Right renal cortex interstitium (tissue), 3 donors: ENCODE measurements at regions not wholly inside any gene's neighbourhood (a gene's known extent, or its start where the extent isn't known, plus 50 kb on each side); places are given as distances from the start of the nearest gene placed in this dataset.
"Not testable (repeated sequence)": the region's sequence is repeated elsewhere in the genome, so short reads cannot be mapped to it uniquely, and the experiment has no call there.

ENCODE experiments used
- DNase-seq, 3 donors: peaks; one replicate each; pipeline ENCODE4 v3.0.0-alpha.2; 2013; ENCODE audit warnings: low read depth in 3 of 3, low spot score in 2 of 3

GRCh38 chr2:59249441-59250306, 1008.5 kb upstream of the FANCL start:
- DNase-seq = no peak

- no peak for DNase-seq
These were observed 998.0 kb upstream of the FANCL start for GRCh38 chr2:59239146-59239545.

GRCh38 chr2:59237311-59237710, 996.2 kb upstream of the FANCL start:
- no peak for DNase-seq

GRCh38 chr2:59236723-59237122, 995.6 kb upstream of the FANCL start:
- no peak for DNase-seq

GRCh38 chr2:59233920-59234319, 992.8 kb upstream of the FANCL start:
- no peak for DNase-seq

DNA sequence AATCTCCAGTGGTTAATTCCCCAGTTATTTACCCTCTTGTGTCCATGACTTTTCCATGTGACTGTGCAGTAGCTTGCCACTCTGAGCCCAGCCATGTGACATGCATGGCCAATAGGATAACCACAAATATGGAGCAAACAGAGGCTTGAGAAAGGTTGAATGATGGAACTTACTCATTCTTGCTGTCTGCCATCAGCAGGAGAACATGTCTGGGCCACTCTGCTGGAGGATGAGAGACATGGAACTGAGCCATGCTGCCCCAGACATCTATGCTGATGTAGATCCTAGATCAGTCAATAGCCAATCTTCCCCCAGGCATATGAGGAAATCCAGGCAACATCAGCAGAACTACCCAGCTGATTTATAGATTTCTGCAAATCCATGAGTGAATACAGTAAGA, 992.3 kb upstream of the FANCL start:
- no peak for DNase-seq

DNA sequence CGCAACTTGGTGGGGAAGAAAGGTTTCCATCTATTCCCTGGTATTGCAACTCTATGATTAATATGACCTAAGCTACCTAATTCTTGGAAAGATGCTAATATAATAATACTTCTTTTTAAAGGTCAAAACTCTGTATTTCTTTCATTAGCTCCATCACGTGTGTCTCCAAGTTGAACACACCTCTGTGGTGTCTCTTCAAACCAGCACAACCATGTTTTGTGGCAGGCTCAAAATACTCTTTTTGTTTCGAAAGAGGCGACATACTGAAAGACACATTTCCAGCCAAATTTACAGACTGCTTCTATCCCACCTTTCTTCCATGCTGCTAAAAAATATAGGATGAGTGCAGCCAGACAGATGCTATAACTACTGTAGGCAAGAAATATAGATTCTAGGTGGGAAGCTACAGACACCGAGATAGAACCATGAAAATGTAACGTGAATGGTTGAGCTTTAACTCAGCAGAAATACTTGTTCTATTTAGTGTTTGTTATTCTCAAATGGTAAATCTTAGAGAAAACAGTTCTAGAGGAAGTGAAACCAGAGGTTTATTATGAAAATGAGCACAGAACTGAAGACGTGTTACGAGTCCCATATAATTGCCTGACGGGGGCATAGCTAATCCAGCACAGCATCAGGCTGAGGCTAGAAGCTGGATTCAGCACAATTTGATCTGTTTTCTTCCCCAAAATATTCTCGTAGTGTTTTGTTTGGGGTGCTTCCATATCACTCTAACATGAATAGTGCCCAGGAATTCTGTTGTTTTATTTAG, 991.5 kb upstream of the FANCL start:
- DNase-seq = no peak

DNA sequence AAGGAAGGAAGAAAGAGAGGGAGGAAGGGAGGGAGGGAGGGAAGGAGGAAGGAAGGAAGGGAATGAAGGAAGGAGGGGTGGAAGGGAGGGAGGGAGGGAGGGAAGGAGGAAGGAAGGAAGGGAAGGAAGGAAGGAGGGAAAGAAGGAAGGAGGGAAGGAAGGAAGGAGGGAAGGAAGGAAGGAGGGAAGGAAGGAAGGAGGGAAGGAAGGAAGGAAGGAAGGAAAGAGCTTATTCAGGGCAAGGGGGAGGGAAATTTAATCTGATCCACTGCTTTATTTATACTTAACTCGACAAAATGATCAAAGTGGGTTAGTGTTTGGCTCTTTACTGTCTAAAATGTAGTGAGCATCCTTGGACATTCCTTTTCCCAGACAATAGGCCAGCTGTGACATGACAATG, 985.2 kb upstream of the FANCL start:
- not testable (repeated sequence) for DNase-seq

DNA sequence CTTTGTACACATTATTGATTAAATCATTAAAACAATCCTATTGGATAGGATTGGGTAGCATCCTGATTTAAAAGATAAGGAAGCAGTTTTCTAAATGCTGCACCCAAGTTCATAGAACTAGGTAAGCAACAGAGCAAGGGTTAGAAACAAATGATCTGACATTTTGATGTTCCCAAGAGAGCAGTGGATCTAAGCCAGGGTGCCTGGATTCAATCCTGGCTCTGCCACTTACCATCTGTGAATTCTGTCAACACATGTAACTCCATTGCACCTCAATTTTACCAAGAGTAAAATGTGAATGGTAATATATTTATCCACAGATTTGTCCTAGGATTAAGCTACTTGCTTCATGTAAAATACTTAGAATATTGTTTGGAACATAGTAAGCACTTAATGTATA, 982.6 kb upstream of the FANCL start:
- DNase-seq = no peak

GRCh38 chr2:59217360-59217759, 976.2 kb upstream of the FANCL start:
- DNase-seq = no peak

DNA sequence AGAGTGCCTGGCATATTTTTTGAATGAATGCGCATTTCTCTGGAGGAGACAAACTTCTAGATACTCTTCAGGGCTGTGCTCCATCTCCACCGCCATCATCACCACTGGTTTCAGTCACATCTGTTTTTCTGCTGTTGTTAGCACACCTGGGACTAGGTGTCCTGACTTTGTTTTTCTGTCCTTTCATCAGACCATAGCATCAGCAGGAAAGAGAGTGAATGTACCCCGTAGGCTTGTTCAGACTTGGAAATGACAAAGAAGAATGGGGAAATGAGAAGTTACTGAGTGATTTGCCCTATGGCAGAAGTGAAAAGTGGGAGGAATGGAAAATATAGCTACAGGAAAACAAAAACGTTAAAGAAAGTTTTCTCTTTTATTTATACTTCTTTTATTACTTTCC, 965.2 kb upstream of the FANCL start:
- DNase-seq = no peak

DNA sequence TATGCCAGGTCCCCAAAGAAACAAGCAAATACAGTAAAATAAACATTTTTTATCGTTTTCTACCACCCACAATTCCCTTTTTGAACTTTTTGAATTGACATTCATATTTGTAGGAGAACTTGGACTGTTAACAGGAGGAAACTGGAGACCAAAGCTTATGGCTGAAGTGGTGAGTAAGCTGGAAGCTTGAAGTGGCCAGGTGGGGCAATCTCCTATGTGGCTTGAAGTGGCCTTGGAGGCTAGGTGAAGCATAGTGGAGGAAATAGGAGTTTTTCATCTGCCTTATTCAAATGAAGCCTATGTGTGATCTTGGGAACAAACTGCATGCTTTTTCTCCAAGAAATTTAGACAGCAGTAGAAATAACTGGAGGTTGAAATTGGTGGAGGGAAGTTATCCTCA, 962.9 kb upstream of the FANCL start:
- DNase-seq = no peak

DNA sequence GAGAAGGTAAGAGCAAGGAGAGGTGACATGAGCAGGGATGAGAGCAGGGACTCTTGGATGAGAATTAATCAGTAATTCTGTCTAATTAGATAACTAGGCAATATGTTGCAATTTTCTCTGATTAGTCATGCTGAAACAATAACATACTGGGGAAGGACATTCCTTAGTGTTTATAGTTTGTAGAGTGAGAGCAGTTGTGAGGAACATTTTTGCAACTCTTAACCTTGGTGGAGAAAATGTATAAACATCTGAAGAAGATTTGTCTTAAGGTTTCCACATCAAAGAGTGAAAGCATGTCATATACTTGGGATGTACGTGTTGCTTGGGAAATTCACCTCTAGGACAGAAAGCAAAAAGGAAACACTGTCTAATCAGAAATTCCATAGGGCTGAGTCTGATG, 955.4 kb upstream of the FANCL start:
- no peak for DNase-seq

- no peak for DNase-seq
These were observed 954.7 kb upstream of the FANCL start for GRCh38 chr2:59195851-59196250.

DNA sequence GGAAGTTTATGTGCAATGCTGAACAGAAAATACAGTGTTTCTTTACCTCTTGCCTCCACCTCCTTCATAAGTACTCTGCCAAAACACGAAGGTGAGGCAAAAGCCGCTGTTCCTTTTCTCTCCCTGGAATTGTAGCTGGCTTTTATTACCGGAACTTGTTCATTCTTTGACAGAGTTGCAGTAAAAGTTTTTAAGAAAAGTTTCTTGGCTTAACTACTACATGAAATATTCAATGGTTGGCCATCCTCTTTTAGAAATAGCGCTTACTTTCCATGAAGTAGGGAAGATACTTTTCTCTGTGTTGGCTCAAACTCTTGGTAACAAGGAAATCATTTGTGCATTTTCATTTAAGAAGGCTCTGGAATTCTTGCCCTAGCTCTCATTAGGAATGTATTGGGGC, 950.7 kb upstream of the FANCL start:
- DNase-seq = no peak

DNA sequence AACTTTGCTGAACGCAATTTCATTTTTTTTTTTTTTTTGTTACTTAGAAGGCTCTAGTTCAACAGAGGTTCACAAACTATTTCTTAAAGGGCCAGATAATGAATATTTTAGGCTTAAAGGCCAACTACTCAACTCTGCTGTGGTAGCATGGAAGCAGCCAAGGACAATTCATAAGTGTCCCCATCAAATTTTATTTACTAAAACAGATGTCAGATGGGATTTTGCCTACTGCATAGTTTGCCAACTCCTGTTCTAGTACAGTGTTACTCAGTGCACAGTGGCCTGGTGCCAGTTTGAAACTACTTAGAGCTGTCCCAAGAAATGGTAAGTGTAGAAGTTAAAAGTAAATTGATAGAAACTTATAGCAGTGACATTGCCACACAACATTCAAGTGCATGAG, 949.4 kb upstream of the FANCL start:
- no peak for DNase-seq

- no peak for DNase-seq
These were observed 943.3 kb upstream of the FANCL start for GRCh38 chr2:59184276-59185020.

- DNase-seq = no peak
These were observed 941.9 kb upstream of the FANCL start for GRCh38 chr2:59183070-59183469.

DNA sequence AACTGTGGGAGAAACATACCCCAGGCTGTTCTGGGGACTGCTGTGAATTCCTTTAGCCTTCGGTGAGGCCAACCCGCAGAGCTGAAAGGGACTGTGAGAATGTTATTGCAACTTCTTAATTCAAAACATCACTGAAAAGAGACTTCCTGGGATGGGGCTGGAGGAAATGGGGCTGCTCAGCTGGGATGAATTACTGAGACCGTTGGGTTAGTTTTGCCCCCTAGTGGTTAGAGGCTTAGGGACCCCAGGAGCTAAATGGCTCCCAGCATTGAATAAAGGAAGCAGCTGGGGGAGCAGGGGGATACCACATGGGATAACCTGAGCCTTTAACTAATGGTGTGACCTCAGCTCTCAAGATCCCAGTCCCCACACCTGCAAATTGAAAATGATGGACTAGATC, 941.1 kb upstream of the FANCL start:
- DNase-seq = no peak

DNA sequence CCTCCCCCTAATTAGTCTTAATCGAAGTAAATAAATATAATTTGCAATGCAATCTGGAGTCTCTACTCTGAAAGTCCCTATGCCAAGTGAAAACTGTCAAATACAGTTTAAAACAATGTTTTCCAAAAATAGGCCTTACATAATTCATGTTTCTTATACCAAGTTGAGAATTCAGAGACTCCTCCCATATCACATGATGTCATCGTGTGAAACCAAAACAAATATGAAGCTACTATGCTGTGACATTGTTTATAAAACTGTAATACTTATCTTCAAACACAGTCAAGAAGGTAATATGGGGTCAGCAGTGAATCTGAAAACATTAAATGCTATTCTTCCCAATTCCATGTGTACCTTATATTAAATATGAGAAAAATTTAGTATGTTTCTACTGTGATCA, 940.2 kb upstream of the FANCL start:
- no peak for DNase-seq

- no peak for DNase-seq
These were observed 939.5 kb upstream of the FANCL start for GRCh38 chr2:59180621-59181020.
